Activated naive CD8-positive, alpha-beta T cell treated with anti-CD3 and anti-CD28 coated beads, Interleukin-2, amount 10 ng/mL, durations not matched to agents 7 days and 5 days (primary cell): ENCODE measurements at regions not wholly inside any gene's neighbourhood (a gene's known extent, or its start where the extent isn't known, plus 50 kb on each side); places are given as distances from the start of the nearest gene placed in this dataset.
"Not testable (repeated sequence)": the region's sequence is repeated elsewhere in the genome, so short reads cannot be mapped to it uniquely, and the experiment has no call there.

Source experiments
- ATAC-seq: fragments of 150-1000 bp; cut with Tn5 transposase; one replicate; pipeline ENCODE4 v1.10.0; 2021; ENCODE audit warnings: low read depth, moderate library complexity
- POLR2A ChIA-PET: fragments of 350-600 bp; sonication (Branson Sonifier 250); formaldehyde crosslinking; loops from one replicate; lab custom pipeline; 2021; ENCODE audit warnings: antibody characterized with exemption; lab: Charles Lee
- DNase-seq: peaks from one replicate; pipeline ENCODE4 v3.0.0; 2021
- H3K27ac Mint-ChIP-seq: one replicate; pipeline ENCODE4 v1.8.0; 2022; ENCODE audit warnings: mild to moderate bottlenecking, mixed read lengths
- H3K27me3 Mint-ChIP-seq: one replicate; pipeline ENCODE4 v1.8.0; 2022; ENCODE audit warnings: mild to moderate bottlenecking, moderate library complexity, mixed read lengths
- H3K36me3 Mint-ChIP-seq: one replicate; pipeline ENCODE4 v1.8.0; 2021; ENCODE audit warnings: mild to moderate bottlenecking, mixed read lengths
- H3K4me1 Mint-ChIP-seq: one replicate; pipeline ENCODE4 v1.8.0; 2021; ENCODE audit warnings: mixed read lengths
- H3K4me3 Mint-ChIP-seq: one replicate; pipeline ENCODE4 v1.8.0; 2022; ENCODE audit warnings: mild to moderate bottlenecking, moderate library complexity, mixed read lengths
- H3K9me3 Mint-ChIP-seq: one replicate; pipeline ENCODE4 v1.8.0; 2021; ENCODE audit warnings: mixed read lengths

DNA sequence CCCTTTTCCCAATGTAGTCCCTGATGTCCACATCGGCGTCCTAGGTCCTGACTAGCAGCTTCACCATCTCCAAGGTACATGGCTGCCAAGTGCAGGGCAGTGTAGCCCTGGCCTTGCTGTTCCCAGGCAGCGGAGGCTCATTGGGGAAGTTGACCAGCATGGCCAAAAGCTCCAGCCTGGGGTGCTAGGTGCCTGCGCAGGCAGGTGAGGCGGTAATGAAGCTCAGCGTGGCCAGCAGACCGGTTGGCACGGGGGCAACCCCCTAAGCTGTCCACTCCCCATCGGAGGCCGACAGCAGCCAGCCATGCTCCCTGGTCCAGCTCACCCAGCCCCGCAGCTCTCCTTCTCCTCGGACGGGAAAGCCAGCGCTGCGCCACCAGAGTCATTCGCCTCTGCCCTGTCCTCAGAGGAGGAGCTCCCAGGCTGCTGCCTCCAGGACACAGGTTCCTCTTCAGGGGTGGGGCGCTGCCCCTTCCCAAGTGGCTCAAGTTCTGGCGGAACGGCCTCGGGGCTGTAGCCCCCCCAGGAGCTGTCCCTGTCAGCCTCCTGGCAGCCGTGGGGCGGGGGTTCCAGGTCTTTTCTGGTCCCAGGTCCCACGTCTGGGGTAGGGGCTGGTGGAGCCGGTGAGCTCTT lies 1218.2 kb downstream of the FOXD4L5 start:
- Mint-ChIP-seq H3K4me1 (no peaks in the 10 kb centered on the region), H3K9me3 (peaks cover 9% of the 10 kb centered on the region), H3K4me3 (no peak overlapping the region), H3K27me3 (no peaks in the 10 kb centered on the region), H3K27ac (no peak overlapping the region), H3K36me3 (no peaks in the 10 kb centered on the region)
- POLR2A ChIA-PET: no interaction called here
- DNase-seq (no peak), ATAC-seq (no peak)

DNA sequence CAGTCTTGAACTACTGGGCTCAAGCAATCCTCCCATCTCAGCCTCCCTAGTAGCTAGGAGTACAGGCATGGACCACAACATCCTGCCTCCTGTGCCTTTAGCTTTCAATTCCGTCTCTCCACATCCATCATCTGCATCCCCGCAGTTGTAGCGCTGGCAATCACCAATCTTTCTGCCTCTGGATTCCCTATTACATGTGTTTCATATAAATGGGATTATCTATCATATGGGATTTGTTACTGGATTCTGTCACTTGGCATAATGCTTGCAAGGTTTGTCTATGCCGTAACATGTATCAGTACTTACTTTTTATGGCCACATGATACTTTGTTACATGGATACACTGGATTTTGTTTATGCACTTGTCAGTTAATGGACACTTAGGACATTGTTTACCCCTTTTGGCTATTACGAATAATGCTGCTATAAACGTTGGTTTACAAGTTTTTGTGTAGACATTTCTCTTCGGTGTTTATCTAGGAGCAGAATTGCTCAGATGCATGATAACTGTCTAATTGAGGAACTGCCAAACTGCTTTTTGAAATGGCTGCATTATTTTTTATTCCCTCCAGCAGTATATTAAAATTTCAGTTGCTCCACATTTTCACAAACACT lies 1223.9 kb downstream of the FOXD4L5 start:
- POLR2A ChIA-PET: no interaction called here
- no peaks in the 10 kb centered on the region for H3K4me1 Mint-ChIP-seq
- no peak overlapping the region for H3K4me3 Mint-ChIP-seq
- ATAC-seq (no peak), DNase-seq (no peak)
- no peaks in the 10 kb centered on the region for H3K27me3 Mint-ChIP-seq
- H3K36me3 Mint-ChIP-seq: no peaks in the 10 kb centered on the region
- peaks cover 7% of the 10 kb centered on the region for H3K9me3 Mint-ChIP-seq
- H3K27ac Mint-ChIP-seq: no peak overlapping the region

DNA sequence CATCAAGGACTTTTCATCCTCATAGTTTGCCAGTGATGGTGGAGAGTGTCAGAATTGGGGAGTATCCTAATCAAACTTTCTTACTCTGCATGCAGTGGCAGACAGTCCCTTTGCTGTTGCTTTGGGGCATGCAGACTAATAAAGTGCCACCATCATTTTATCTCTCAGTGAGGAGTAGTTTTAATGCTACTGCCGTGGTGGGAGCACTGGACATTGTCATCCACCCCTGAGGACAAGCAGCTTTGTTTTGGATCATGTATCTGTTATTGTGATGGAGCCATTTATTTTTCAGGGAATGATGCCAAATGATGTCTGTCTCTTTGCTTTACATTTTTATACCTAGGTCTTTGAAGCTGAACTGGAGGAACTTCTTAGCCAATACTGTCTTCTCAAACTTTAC lies 1226.9 kb downstream of the FOXD4L5 start:
- H3K27me3 Mint-ChIP-seq, H3K4me3 Mint-ChIP-seq, H3K4me1 Mint-ChIP-seq, H3K9me3 Mint-ChIP-seq, DNase-seq, H3K36me3 Mint-ChIP-seq, POLR2A ChIA-PET, ATAC-seq, H3K27ac Mint-ChIP-seq: not testable (repeated sequence)

DNA sequence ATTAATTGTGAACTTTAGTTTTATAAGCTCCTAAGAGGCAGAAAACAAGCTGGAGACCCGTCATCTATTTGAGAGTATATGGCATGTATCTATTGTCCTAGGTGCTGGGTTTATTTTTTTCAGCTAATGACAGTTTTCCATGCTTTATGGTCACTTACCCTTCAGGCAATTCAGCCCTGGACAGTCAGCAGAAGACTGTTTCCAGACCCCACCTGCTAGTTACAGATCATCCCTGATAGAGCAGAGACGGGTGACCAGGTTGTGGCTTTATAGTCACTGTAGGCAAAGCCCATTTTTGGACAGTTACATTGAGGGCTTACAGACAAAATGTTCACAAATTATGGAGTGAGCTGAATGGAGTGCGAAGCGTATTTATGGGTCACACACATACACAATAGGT lies 1227.5 kb downstream of the FOXD4L5 start:
- DNase-seq (no peak), ATAC-seq (no peak)
- Mint-ChIP-seq H3K9me3 (no peaks in the 10 kb centered on the region), H3K27ac (no peak overlapping the region), H3K36me3 (no peaks in the 10 kb centered on the region), H3K4me3 (no peak overlapping the region), H3K27me3 (no peaks in the 10 kb centered on the region), H3K4me1 (no peaks in the 10 kb centered on the region)
- POLR2A ChIA-PET: no interaction called here

DNA sequence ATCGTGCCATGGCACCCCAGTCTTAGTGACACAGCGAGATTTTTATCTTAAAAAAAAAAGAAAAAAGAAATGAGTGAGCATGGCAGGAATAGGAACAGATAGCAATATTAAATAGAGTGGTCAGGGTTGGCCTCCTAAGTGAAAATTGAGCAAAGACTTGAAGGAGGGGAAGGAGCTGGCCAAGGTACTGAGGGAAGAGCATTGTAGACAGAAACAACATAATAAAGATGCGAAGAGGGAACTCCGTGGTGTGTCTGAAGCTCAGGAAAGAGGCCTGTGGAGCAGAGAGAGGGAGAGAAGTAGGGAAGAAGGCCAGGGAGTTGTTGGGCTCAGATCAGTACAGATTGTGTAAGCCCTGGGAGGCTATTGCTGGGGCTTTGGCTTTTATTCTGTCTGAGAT lies 1256.1 kb downstream of the FOXD4L5 start:
- H3K27ac Mint-ChIP-seq, DNase-seq, H3K27me3 Mint-ChIP-seq, POLR2A ChIA-PET, H3K36me3 Mint-ChIP-seq, H3K9me3 Mint-ChIP-seq, H3K4me3 Mint-ChIP-seq, H3K4me1 Mint-ChIP-seq, ATAC-seq: not testable (repeated sequence)

DNA sequence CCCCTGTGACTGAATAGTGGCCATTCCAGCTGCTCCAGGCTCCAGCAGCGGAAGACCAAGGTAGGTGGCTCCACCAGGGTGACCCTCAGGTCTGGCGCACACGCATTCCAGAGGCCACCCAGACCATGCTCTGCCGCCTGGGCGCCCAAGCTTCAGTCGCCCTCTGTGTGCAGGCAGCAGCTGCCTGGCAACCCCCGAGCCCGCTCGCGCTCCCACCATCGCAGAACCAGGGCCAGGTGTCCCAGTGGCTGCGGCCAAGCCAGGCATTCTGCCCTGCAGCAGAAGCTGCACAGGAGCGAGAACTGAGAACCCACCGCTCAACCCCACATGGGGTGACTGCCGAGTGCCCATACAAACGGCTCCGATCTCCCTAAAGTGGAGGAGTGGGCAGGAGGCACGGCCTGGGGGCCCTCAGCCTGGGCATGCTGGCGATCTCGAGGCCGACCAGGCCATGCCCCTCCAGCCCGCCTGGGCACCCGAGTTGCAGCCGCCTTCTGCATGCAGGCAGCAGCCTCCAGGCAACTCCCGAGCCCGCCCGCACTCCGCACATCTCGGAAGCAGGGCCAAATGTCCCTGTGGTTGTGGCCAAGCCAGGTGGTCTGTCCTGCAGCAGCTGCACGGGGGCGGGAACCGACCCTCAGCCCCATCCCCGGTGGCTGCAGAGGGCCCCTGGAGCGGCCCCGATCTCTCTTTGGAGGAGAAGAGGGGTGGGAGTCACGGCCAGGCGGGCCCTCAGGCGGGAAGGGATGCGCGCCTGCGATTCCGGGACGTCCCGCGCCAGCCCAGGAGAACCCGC lies 1264.1 kb downstream of the FOXD4L5 start:
- H3K4me3 Mint-ChIP-seq, DNase-seq, H3K9me3 Mint-ChIP-seq, H3K4me1 Mint-ChIP-seq, ATAC-seq, H3K36me3 Mint-ChIP-seq, H3K27ac Mint-ChIP-seq, H3K27me3 Mint-ChIP-seq, POLR2A ChIA-PET: not testable (repeated sequence)

DNA sequence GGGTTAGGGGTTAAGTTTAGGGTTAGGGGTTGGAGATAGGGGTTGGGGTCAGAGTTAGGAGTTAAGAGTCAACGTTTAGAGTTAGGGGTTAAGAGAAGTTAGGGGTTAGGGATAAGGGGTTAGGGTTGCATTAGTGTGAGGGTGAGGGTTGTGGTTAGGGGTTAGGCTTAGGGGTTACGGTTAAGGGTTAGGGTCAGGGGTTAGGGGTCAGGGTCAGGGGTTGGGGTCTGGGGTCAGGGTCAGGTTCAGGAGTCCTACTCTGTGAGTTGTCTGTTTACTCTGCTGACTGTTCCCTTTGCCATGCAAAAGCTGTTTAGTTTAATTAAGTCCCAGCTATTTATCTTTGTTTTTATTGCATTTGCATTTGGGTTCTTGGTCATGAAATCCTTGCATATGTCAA lies 1267.3 kb downstream of the FOXD4L5 start:
- H3K27me3 Mint-ChIP-seq, DNase-seq, H3K9me3 Mint-ChIP-seq, H3K27ac Mint-ChIP-seq, H3K36me3 Mint-ChIP-seq, ATAC-seq, POLR2A ChIA-PET, H3K4me1 Mint-ChIP-seq: not testable (repeated sequence)
- H3K4me3 Mint-ChIP-seq: peak overlapping the region; percentile 67

DNA sequence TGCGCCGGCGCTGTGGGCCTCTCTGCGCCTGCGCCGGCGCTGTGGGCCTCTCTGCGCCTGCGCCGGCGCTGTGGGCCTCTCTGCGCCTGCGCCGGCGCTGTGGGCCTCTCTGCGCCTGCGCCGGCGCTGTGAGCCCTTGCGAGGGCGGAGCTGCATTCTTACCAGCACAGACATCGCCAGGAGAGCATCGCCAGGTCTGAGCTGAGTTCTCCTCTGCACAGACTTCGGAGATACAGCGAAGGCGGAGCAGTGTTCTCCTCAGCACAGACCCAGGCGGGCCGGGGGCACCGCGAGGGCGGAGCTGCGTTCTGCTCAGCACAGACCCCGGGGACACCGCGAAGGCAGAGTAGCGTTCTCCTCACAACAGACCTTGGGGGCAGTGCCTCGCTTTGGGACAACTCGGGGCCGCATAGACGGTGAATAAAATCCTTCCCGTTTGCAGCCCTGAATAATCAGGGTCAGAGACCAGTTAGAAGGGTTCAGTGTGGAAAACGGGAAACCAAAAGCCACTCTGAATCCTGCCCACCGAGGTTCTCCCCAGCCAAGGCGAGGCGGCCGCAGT lies 1268.1 kb downstream of the FOXD4L5 start:
- H3K4me1 Mint-ChIP-seq, H3K36me3 Mint-ChIP-seq, POLR2A ChIA-PET, H3K9me3 Mint-ChIP-seq, H3K27ac Mint-ChIP-seq, H3K27me3 Mint-ChIP-seq: not testable (repeated sequence)
- ATAC-seq (peak; percentile 66), DNase-seq (peak; percentile 43)
- H3K4me3 Mint-ChIP-seq: peak overlapping the region; percentile 67

DNA sequence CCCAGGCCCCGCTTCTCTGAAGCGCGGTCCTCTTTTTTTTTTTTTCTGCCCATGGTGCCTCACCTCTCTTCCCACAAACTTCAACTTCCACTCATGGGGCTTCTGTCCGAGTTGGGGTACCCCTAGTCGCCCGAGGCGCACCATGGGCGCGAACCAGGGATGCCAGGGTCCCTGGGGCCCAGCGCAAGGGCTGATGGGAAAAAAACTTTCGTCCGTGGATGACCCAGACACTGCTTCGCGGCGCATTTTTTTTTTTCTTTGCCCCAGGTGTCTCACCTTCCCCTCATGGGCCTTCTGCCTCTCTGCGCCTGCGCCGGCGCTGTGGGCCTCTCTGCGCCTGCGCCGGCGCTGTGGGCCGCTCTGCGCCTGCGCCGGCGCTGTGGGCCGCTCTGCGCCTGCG lies 1268.8 kb downstream of the FOXD4L5 start:
- ATAC-seq, H3K9me3 Mint-ChIP-seq, POLR2A ChIA-PET, H3K36me3 Mint-ChIP-seq, DNase-seq, H3K27me3 Mint-ChIP-seq, H3K4me1 Mint-ChIP-seq: not testable (repeated sequence)
- H3K27ac Mint-ChIP-seq: peak overlapping the region; percentile 38
- H3K4me3 Mint-ChIP-seq: peak overlapping the region; percentile 60

DNA sequence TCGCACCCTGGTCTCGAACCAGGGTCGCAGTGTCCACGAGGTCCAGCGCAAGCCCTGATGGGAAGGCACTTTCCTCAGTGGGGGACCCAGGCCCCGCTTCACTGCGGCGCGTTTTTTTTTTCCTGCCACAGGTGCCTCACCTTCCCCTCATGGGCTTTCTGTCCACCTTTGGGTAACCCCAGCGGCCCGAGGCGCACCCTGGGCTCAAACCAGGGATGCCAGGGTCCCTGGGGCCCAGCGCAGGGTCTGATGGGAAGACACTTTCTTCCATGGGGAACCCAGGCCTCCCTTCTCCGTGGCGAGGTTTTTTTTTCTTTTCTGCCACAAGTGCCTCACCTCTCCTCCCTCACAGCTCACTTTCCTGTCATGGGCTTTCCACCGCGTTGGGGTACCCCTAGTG lies 1269.9 kb downstream of the FOXD4L5 start:
- no peak overlapping the region for H3K4me3 Mint-ChIP-seq
- POLR2A ChIA-PET: no interaction called here
- ATAC-seq (no peak), DNase-seq (no peak)
- no peaks in the 10 kb centered on the region for H3K4me1 Mint-ChIP-seq
- no peaks in the 10 kb centered on the region for H3K27me3 Mint-ChIP-seq
- H3K27ac Mint-ChIP-seq: no peak overlapping the region
- H3K36me3 Mint-ChIP-seq: peaks cover 2% of the 10 kb centered on the region
- peaks cover 1% of the 10 kb centered on the region for H3K9me3 Mint-ChIP-seq

DNA sequence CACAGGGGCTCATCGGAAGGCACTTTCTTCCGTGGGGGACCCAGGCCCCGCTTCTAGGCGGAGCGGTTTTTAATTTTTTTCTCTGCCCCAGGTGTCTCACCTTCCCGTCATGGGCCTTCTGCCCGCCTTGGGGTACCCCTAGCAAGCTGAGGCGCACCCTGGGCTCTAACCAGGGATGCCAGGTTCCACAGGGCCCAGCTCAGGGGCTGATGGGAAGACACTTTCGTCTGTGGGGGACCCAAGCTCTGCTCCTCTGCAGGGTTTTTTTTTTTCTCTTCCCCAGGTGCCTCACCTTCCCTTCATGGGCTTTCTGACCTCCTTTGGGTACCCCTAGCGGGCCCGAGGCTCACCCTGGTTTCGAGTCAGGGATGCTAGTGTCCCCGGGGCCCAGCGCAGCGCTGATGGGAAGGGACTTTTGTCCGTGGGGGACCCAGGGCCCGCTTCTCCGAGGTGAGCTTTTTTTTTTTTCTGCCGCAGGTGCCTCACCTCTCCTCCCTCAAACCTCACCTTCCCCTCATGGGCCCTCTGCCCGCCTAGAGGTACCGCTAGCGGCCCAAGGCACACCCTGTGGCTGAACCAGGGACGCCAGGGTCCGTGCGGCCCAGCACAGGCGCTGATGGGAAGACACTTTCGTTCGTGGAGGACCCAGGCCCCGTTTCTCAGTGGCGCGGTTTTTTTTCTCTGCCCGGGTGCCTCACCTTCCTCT lies 1270.5 kb downstream of the FOXD4L5 start:
- DNase-seq, POLR2A ChIA-PET, H3K36me3 Mint-ChIP-seq, H3K27me3 Mint-ChIP-seq, H3K27ac Mint-ChIP-seq, ATAC-seq, H3K4me3 Mint-ChIP-seq, H3K9me3 Mint-ChIP-seq, H3K4me1 Mint-ChIP-seq: not testable (repeated sequence)

DNA sequence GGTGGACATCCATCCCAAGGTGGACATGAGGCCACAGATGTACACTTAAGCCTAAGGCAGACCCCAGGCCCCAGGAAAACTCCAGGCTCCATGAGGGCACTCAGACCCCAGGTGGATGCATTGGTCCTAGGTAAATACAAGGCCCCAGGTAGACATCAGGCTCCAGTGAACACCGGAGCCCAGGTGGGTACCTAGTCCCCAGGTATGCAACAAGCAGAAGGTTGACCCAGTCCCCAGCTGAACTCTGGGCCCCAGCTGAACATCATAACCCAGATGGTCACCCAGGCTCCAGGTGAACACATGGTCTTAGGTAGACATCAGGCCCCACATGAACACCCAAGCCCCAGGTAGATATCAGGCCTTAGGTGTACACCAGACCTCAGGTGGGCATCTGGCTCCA lies 1271.9 kb downstream of the FOXD4L5 start:
- H3K9me3 Mint-ChIP-seq: not testable (repeated sequence)

DNA sequence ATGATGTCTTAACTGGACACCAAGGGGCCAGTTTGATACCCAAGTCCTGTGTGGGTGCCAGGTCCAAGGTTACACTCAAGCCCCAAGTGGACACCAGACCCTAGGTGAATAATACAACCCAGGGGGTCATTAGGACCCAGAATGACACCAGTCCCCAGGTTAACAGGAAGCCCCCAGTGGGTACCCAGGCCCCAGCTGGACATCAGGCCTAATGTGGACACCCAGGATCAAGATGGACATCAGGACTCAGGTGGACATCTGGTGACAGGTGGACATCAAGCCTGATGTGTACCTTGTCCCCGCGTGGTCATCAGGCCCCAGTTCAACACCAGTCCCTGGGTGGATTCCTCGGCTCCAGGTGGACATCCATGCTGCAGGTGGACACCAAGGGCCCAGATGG lies 1273.0 kb downstream of the FOXD4L5 start:
- ATAC-seq, POLR2A ChIA-PET, H3K27me3 Mint-ChIP-seq, H3K27ac Mint-ChIP-seq, H3K4me1 Mint-ChIP-seq, H3K9me3 Mint-ChIP-seq, DNase-seq, H3K4me3 Mint-ChIP-seq, H3K36me3 Mint-ChIP-seq: not testable (repeated sequence)

More for the DNA sequence above, 1271.9 kb downstream of the FOXD4L5 start:
- H3K4me1 Mint-ChIP-seq, ATAC-seq, H3K36me3 Mint-ChIP-seq, DNase-seq, H3K27me3 Mint-ChIP-seq, POLR2A ChIA-PET, H3K4me3 Mint-ChIP-seq, H3K27ac Mint-ChIP-seq: not testable (repeated sequence)
